HuH-7 (cell line): ENCODE measurements at regions not wholly inside any gene's neighbourhood (a gene's known extent, or its start where the extent isn't known, plus 50 kb on each side); places are given as distances from the start of the nearest gene placed in this dataset.
"Not testable (repeated sequence)": the region's sequence is repeated elsewhere in the genome, so short reads cannot be mapped to it uniquely, and the experiment has no call there.

ENCODE experiments used
- DNase-seq: peaks from one replicate; pipeline ENCODE4 v3.0.0; 2011; ENCODE audit warnings: low spot score

GRCh38 chr7:4523873-4524272 lies 158.2 kb upstream of the FOXK1 start:
- DNase-seq: no peak

- DNase-seq: no peak
Observed at GRCh38 chr7:4525884-4526283, 156.2 kb upstream of the FOXK1 start.

- no peak for DNase-seq
Observed at GRCh38 chr7:4527988-4528636, 154.0 kb upstream of the FOXK1 start.

GRCh38 chr7:4531236-4531635 lies 150.9 kb upstream of the FOXK1 start:
- no peak for DNase-seq

- DNase-seq: not testable (repeated sequence)
Observed at GRCh38 chr7:4533339-4533738, 148.8 kb upstream of the FOXK1 start.

- DNase-seq: no peak
Observed at GRCh38 chr7:4549681-4550080, 132.4 kb upstream of the FOXK1 start.

GRCh38 chr7:4550117-4550516 lies 132.0 kb upstream of the FOXK1 start:
- DNase-seq: no peak

GRCh38 chr7:4552985-4553384 lies 129.1 kb upstream of the FOXK1 start:
- no peak for DNase-seq

GRCh38 chr7:4556868-4557793 lies 125.0 kb upstream of the FOXK1 start:
- DNase-seq: no peak

GRCh38 chr7:4561795-4562194 lies 120.3 kb upstream of the FOXK1 start:
- DNase-seq: no peak

- DNase-seq: no peak
Observed at GRCh38 chr7:4566714-4567113, 115.4 kb upstream of the FOXK1 start.

GRCh38 chr7:4574851-4575250 lies 107.2 kb upstream of the FOXK1 start:
- DNase-seq: no peak

- no peak for DNase-seq
Observed at GRCh38 chr7:4575254-4575653, 106.8 kb upstream of the FOXK1 start.

GRCh38 chr7:4602905-4603842 lies 78.9 kb upstream of the FOXK1 start:
- DNase-seq: no peak

- no peak for DNase-seq
Observed at GRCh38 chr7:4603843-4604231, 78.3 kb upstream of the FOXK1 start.

GRCh38 chr7:4604456-4604940 lies 77.6 kb upstream of the FOXK1 start:
- no peak for DNase-seq

GRCh38 chr7:4606797-4607196 lies 75.3 kb upstream of the FOXK1 start:
- no peak for DNase-seq

- no peak for DNase-seq
Observed at GRCh38 chr7:4607311-4607729, 74.8 kb upstream of the FOXK1 start.

- not testable (repeated sequence) for DNase-seq
Observed at GRCh38 chr7:4609576-4609975, 72.5 kb upstream of the FOXK1 start.

- DNase-seq: peak; percentile 74
Observed at GRCh38 chr7:4610768-4611467, 71.2 kb upstream of the FOXK1 start.

GRCh38 chr7:4612237-4612636 lies 69.9 kb upstream of the FOXK1 start:
- no peak for DNase-seq
